K562 (cell line): ENCODE measurements at regions not wholly inside any gene's neighbourhood (a gene's known extent, or its start where the extent isn't known, plus 50 kb on each side); places are given as distances from the start of the nearest gene placed in this dataset.

Experiments
- ATAC-seq: fragments of 200-7000 bp; cut with Tn5 transposase; 3 replicates; pipeline ENCODE4 v1.9.1; 2020; ENCODE audit warnings: moderate library complexity
- BruUV-seq: library from RNA; stranded (reverse); fragments of 400-500 nt; replicated peaks from 2 replicates; lab custom pipeline; 2021; lab: Mats Ljungman, UMichigan
- CTCF ChIA-PET: fragments of 300-600 bp; formaldehyde crosslinking; extraction: SDS; loops from one replicate; lab custom pipeline; 2021; ENCODE audit warnings: low intra/inter-chr PET ratio; lab: Yijun Ruan, JAX
- POLR2A ChIA-PET: fragments of 300-600, 350-650 bp; sonication (Branson Sonifier 250); formaldehyde crosslinking; extraction: SDS; loops from one replicate; lab custom pipeline; 2021; ENCODE audit warnings: antibody characterized with exemption, inconsistent platforms; lab: Yijun Ruan, JAX
- DNase-seq, 4 experiments: peaks; one replicate each; pipeline versions ENCODE4 v3.0.0 to v3.0.0-alpha.2; 2011 to 2018; ENCODE audit warnings: low spot score in 3 of 4, mixed read lengths in 3 of 4; ENCODE audit errors: extremely low read depth in 1 of 4
- FAIRE-seq: peaks from 2 replicates; lab custom pipeline; 2011; peaks lifted over from hg19 to GRCh38; lab: Jason Lieb, UNC
- H2AFZ ChIP-seq: 2 replicates; pipeline ENCODE4 v1.6.0; 2011; ENCODE audit warnings: low read depth, low read length, control low read depth, inconsistent platforms
- H3K27ac ChIP-seq: fragments of 200-600 bp; 3 replicates; pipeline ENCODE4 v1.8.0; 2011; ENCODE audit warnings: low read depth, mild to moderate bottlenecking, control low read depth, inconsistent platforms, low read length, moderate library complexity, mixed read lengths; ENCODE audit errors: extremely low read depth
- H3K27me3 ChIP-seq, 2 experiments: fragments of 300-600 bp in 1 of 2; 2 replicates in 1 of 2; 3 replicates in 1 of 2; pipeline versions ENCODE4 v1.6.0 to v1.8.0; 2011; ENCODE audit warnings: inconsistent platforms in 2 of 2, low read length in 2 of 2, mild to moderate bottlenecking in 1 of 2, mixed read lengths in 1 of 2, moderate library complexity in 1 of 2; ENCODE audit not compliant: control insufficient read depth in 2 of 2, insufficient read depth in 2 of 2
- H3K36me3 ChIP-seq: fragments of 300-600 bp; 3 replicates; pipeline ENCODE4 v1.8.0; 2011; ENCODE audit warnings: mild to moderate bottlenecking, low read length, inconsistent platforms; ENCODE audit not compliant: control insufficient read depth, insufficient read depth
- H3K4me1 ChIP-seq, 2 experiments: fragments of 200-600 bp in 1 of 2; replicated peaks in 1 of 2; 2 replicates in 1 of 2; 3 replicates in 1 of 2; pipeline versions ENCODE4 v1.5.1 to v1.8.0; 2011; ENCODE audit warnings: inconsistent platforms in 2 of 2, low read length in 2 of 2, mild to moderate bottlenecking in 1 of 2, mixed read lengths in 1 of 2, moderate library complexity in 1 of 2; ENCODE audit not compliant: control insufficient read depth in 2 of 2, insufficient read depth in 2 of 2
- H3K4me2 ChIP-seq: 2 replicates; pipeline ENCODE4 v1.6.1; 2011; ENCODE audit warnings: low read length, control low read depth, inconsistent platforms, mixed read lengths; ENCODE audit not compliant: insufficient read depth
- H3K4me3 ChIP-seq: fragments of 200-600 bp; sonication (generic), shearing (Covaris generic); 2 replicates; pipeline ENCODE4 v1.5.1; 2016; ENCODE audit warnings: control low read depth, inconsistent platforms
- H3K79me2 ChIP-seq: fragments of 200-600 bp; 3 replicates; pipeline ENCODE4 v1.8.0; 2011; ENCODE audit warnings: low read length, inconsistent platforms; ENCODE audit not compliant: control insufficient read depth, insufficient read depth
- H3K9ac ChIP-seq, 2 experiments: 2 replicates each; pipeline versions ENCODE4 v1.6.0 to v1.6.1; 2011; ENCODE audit warnings: low read depth in 2 of 2, low read length in 2 of 2, control low read depth in 1 of 2, inconsistent platforms in 1 of 2, mild to moderate bottlenecking in 1 of 2, mixed read lengths in 1 of 2; ENCODE audit not compliant: insufficient read depth in 1 of 2
- H3K9me1 ChIP-seq: one replicate; pipeline ENCODE4 v1.6.0; 2011; ENCODE audit warnings: inconsistent platforms, mild to moderate bottlenecking, low read length, moderate library complexity; ENCODE audit not compliant: control insufficient read depth, insufficient read depth
- H3K9me3 ChIP-seq: replicated peaks from 2 replicates; pipeline ENCODE4 v1.5.1; 2011; ENCODE audit warnings: low read depth, low read length, inconsistent platforms; ENCODE audit not compliant: control insufficient read depth, insufficient read depth
- H4K20me1 ChIP-seq: replicated peaks from 2 replicates; pipeline ENCODE4 v1.6.1; 2011; ENCODE audit warnings: low read length, inconsistent platforms, mixed read lengths; ENCODE audit not compliant: control insufficient read depth, insufficient read depth
- E2F5 ChIP-seq: sonication (generic); formaldehyde crosslinking; IDR thresholded peaks from 2 replicates; pipeline ENCODE4 v1.8.0; 2022; ENCODE audit warnings: mild to moderate bottlenecking, missing genetic modification reagents
- ELK3 ChIP-seq: fragments of 450-650 bp; formaldehyde crosslinking; IDR thresholded peaks from 2 replicates; pipeline ENCODE4 v1.4.0; 2020; ENCODE audit warnings: mild to moderate bottlenecking
- HSF4 ChIP-seq: fragments of 250-450 bp; sonication (Bioruptor Pico); IDR thresholded peaks from 2 replicates; pipeline ENCODE4 v2.1.2; 2022; ENCODE audit warnings: mild to moderate bottlenecking, moderate library complexity, borderline replicate concordance
- ILF3 ChIP-seq: fragments of 450-650 bp; IDR thresholded peaks from 2 replicates; pipeline ENCODE4 v1.6.1; 2018; ENCODE audit warnings: antibody characterized with exemption, mild to moderate bottlenecking, moderate library complexity, borderline replicate concordance
- NEUROD1 ChIP-seq: fragments of 150-350 bp; IDR thresholded peaks from 2 replicates; pipeline ENCODE4 v1.6.1; 2014; ENCODE audit warnings: borderline replicate concordance, low read length, low read depth; ENCODE audit not compliant: partially characterized antibody
- POLR3A ChIP-seq: IDR thresholded peaks from 2 replicates; pipeline ENCODE4 v1.6.1; 2011; ENCODE audit warnings: borderline replicate concordance, mild to moderate bottlenecking, moderate library complexity; ENCODE audit not compliant: insufficient read length, insufficient read depth; ENCODE audit errors: extremely low read depth
- SAP30 ChIP-seq: fragments of 200-600 bp; sonication (generic); IDR thresholded peaks from 2 replicates; pipeline ENCODE4 v1.6.1; 2012; ENCODE audit warnings: borderline replicate concordance, low read depth, mild to moderate bottlenecking, moderate library complexity, low read length, control low read depth, inconsistent platforms; ENCODE audit not compliant: insufficient read depth, poor library complexity, severe bottlenecking
- SRF ChIP-seq, 2 experiments: fragments of 250-450, 450-650 bp in 1 of 2; sonication (Bioruptor Pico) in 1 of 2; sonication (generic) in 1 of 2; formaldehyde crosslinking; IDR thresholded peaks; 2 replicates each; pipeline versions ENCODE4 v1.5.0 to v1.5.1; 2020 to 2022; ENCODE audit warnings: mild to moderate bottlenecking in 1 of 2, missing genetic modification reagents in 1 of 2
- THRAP3 ChIP-seq: fragments of 450-650 bp; IDR thresholded peaks from 2 replicates; pipeline ENCODE4 v1.6.1; 2016; ENCODE audit warnings: mild to moderate bottlenecking, inconsistent platforms, borderline replicate concordance
- ZFP30 ChIP-seq: fragments of 250-450 bp; sonication (Bioruptor Pico); IDR thresholded peaks from 2 replicates; pipeline ENCODE4 v1.8.0; 2022; ENCODE audit warnings: moderate library complexity, mild to moderate bottlenecking, inconsistent platforms, borderline replicate concordance
- ZNF316 ChIP-seq: fragments of 450-650 bp; IDR thresholded peaks from 2 replicates; pipeline ENCODE4 v1.6.1; 2016
- ZNF778 ChIP-seq: fragments of 450-650 bp; formaldehyde crosslinking; IDR thresholded peaks from 2 replicates; pipeline ENCODE4 v1.4.0; 2020; ENCODE audit warnings: mild to moderate bottlenecking, moderate library complexity
- WGBS: fragments of 100-300 bp; shearing (Covaris generic); methylation state at CpG from one replicate; pipeline ENCODE4 v1.1.6; 2016; ENCODE audit warnings: low coverage, mixed read lengths; ENCODE audit not compliant: insufficient coverage; ENCODE audit errors: missing lambda C conversion rate; 5-methylcytosine and 5-hydroxymethylcytosine counted together
- in situ Hi-C: fragments of 300-500 bp; cut with MboI; formaldehyde crosslinking; loops from 4 replicates; pipeline ENCODE4 v1.15.0; 2018; ENCODE audit warnings: inconsistent platforms, mixed read lengths
- intact Hi-C: fragments of 100-400 bp; cut with micrococcal nuclease; formaldehyde crosslinking; loops from 2 replicates; pipeline ENCODE4 v1.14.2; 2022
- TF ChIP-seq, protein P1 (sequence below): fragments of 250-450 bp; sonication (Bioruptor Pico); IDR thresholded peaks from 2 replicates; pipeline ENCODE4 v1.5.0; 2020; ENCODE audit warnings: mild to moderate bottlenecking

DNA sequence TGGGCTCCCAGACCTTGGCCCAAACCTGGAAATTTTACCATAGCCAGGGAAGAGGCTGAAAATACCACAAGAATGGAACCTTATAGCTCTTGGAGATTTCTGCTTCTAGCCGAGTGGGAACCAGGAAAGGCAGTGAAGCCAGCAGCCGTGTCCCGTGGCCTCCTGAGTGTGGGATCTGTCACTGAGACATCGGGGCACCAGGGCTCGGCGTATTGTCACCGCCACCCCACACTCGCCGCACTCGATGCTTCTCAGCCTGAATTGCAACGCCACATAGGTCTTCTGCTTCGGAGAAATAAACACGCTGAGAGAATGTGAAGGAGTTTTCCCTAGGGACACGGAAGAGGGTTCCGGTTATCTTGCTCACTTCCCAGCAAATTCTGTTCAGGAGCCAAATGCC lies 61.5 kb downstream of the DLL1 start:
- Histone ChIP-seq H2AFZ (no peak overlapping the region), H3K4me3 (no peak overlapping the region), H3K4me2 (no peak overlapping the region), H4K20me1 (peaks cover 19% of the 10 kb centered on the region), H3K4me1 (peaks cover 0 to 6% of the 10 kb centered on the region in 2 experiments; a peak in 1 of 5 replicates), H3K36me3 (no peaks in the 10 kb centered on the region), H3K9ac (no peak overlapping the region), H3K27me3 (peaks cover 92 to 99% of the 10 kb centered on the region in 2 experiments), H3K9me1 (peaks cover 3% of the 10 kb centered on the region), H3K79me2 (no peaks in the 10 kb centered on the region), H3K27ac (no peak overlapping the region), H3K9me3 (no peaks in the 10 kb centered on the region)
- ATAC-seq (no peak), FAIRE-seq (no peak), DNase-seq (no peak)
- CTCF ChIA-PET, result no interaction called here
- intact Hi-C loops, result loop anchor here (10.0 kb wide), 1 partner anchor 285 kb away; no protein-coding TSS in a partner anchor
- in situ Hi-C loops, result no loop called here
- no TSS peak for BruUV-seq
- WGBS, result 1% methylated on average over 15 of the region's 15 CpGs
- TF ChIP-seq SAP30 (no peak), ZFP30 (CRISPR knock-in tag) (no peak)
- TF ChIP-seq, protein P1, sequence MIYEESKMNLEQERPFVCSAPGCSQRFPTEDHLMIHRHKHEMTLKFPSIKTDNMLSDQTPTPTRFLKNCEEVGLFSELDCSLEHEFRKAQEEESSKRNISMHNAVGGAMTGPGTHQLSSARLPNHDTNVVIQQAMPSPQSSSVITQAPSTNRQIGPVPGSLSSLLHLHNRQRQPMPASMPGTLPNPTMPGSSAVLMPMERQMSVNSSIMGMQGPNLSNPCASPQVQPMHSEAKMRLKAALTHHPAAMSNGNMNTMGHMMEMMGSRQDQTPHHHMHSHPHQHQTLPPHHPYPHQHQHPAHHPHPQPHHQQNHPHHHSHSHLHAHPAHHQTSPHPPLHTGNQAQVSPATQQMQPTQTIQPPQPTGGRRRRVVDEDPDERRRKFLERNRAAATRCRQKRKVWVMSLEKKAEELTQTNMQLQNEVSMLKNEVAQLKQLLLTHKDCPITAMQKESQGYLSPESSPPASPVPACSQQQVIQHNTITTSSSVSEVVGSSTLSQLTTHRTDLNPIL, result no peak
- POLR2A ChIA-PET, result no interaction called here

- under 1% methylated on average over 13 of the region's 14 CpGs for WGBS
- Histone ChIP-seq H3K27me3 (peaks cover 92 to 100% of the 10 kb centered on the region in 2 experiments), H3K9me3 (no peaks in the 10 kb centered on the region), H2AFZ (no peak overlapping the region), H3K4me3 (no peak overlapping the region), H3K27ac (no peak overlapping the region), H3K4me1 (peaks cover 0 to 5% of the 10 kb centered on the region in 2 experiments; a peak in 1 of 5 replicates), H3K9ac (no peak overlapping the region), H3K36me3 (no peaks in the 10 kb centered on the region), H3K9me1 (peaks cover 3% of the 10 kb centered on the region), H3K79me2 (no peaks in the 10 kb centered on the region), H4K20me1 (peaks cover 23% of the 10 kb centered on the region), H3K4me2 (no peak overlapping the region)
- ATAC-seq (no peak), FAIRE-seq (no peak), DNase-seq (no peak)
- in situ Hi-C loops, result no loop called here
- CTCF ChIA-PET, result no interaction called here
- POLR2A ChIA-PET, result no interaction called here
- intact Hi-C loops, result loop anchor here (10.0 kb wide), 1 partner anchor 286 kb away; no protein-coding TSS in a partner anchor
- BruUV-seq, result no TSS peak
- TF ChIP-seq ZNF316 (no peak), POLR3A (no peak), E2F5 (CRISPR knock-in tag) (no peak), NEUROD1 (no peak), SRF (CRISPR knock-in tag; IDR thresholded peaks at IDR 0.05) (no peak), ELK3 (CRISPR knock-in tag) (no peak), THRAP3 (no peak), HSF4 (CRISPR knock-in tag) (no peak), ZNF778 (no peak), ILF3 (no peak)
These were observed 62.0 kb downstream of the DLL1 start for GRCh38 chr6:170228946-170229310.
